ENCODE measurements at regions not wholly inside any gene's neighbourhood (a gene's known extent, or its start where the extent isn't known, plus 50 kb on each side); places are given as distances from the start of the nearest gene placed in this dataset.

DNA sequence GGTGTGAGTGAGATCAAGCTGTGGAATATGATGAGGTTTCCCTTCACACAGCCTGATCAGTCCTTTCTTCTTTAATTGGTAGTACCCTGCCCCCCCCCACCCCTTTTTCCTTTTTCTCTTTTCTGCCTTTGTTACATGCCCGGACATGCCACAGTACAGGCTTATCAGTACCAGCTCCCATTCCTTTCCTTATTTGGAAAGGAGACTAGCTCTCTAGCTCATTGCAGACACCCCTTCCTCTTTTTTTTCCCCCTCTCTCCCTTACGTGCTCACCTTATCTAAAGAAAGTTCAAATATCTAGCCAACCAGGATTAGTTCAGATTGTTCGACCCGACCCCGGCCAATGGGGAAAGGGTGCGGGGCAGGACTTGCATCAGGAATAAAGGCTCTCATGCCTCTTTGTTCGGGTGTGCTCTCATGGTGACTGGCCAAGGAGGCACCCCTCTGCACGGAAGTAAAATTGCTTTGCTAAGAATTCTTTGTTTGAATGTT, 230.4 kb downstream of the ACTR3B start:
- H3K36me3 ChIP-seq (ENCODE audit: insufficient read depth, low read length), result no peaks in the 10 kb centered on the region
- TF ChIP-seq, protein P1, sequence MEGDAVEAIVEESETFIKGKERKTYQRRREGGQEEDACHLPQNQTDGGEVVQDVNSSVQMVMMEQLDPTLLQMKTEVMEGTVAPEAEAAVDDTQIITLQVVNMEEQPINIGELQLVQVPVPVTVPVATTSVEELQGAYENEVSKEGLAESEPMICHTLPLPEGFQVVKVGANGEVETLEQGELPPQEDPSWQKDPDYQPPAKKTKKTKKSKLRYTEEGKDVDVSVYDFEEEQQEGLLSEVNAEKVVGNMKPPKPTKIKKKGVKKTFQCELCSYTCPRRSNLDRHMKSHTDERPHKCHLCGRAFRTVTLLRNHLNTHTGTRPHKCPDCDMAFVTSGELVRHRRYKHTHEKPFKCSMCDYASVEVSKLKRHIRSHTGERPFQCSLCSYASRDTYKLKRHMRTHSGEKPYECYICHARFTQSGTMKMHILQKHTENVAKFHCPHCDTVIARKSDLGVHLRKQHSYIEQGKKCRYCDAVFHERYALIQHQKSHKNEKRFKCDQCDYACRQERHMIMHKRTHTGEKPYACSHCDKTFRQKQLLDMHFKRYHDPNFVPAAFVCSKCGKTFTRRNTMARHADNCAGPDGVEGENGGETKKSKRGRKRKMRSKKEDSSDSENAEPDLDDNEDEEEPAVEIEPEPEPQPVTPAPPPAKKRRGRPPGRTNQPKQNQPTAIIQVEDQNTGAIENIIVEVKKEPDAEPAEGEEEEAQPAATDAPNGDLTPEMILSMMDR (conservative IDR thresholded peaks at IDR 0.05; ENCODE audit: low read length), result no peak
- TF ChIP-seq EZH2phosphoT487 (IDR thresholded peaks at IDR 0.05; ENCODE audit: borderline replicate concordance, low read depth, low read length), result no peak
- intact Hi-C loops (cut with micrococcal nuclease; ENCODE audit: unreplicated experiment), result no loop called here
- H4K20me1 ChIP-seq (ENCODE audit: insufficient read depth, low read length), result no peaks in the 10 kb centered on the region
- ChIA-PET POLR2A (interaction anchor here (0.6 kb wide), 1 partner anchor 206 kb away, joined by 5 read pairs; no protein-coding TSS in a partner anchor), CTCF (ENCODE audit: unreplicated experiment) (no interaction called here)
- H3K4me1 ChIP-seq (ENCODE audit: insufficient read depth, low read length, poor library complexity, severe bottlenecking), result no peaks in the 10 kb centered on the region
- H3K27ac ChIP-seq (ENCODE audit: low read depth, low read length, poor library complexity, severe bottlenecking), result no peak overlapping the region
- H3K4me3 ChIP-seq (ENCODE audit: low read depth, low read length, poor library complexity, severe bottlenecking), result no peak overlapping the region
- DNase-seq (ENCODE audit: low spot score), result no peak
- H3K9me3 ChIP-seq (ENCODE audit: low read length), result no peaks in the 10 kb centered on the region
- H3K4me2 ChIP-seq (ENCODE audit: low read length), result no peak overlapping the region
- no peaks in the 10 kb centered on the region for H3K9me2 ChIP-seq (ENCODE audit: insufficient read depth, low read length)
- BruUV-seq (replicated peaks), result no TSS peak
- H2AFZ ChIP-seq (ENCODE audit: low read length), result no peak overlapping the region
- no peaks in the 10 kb centered on the region for H3K79me2 ChIP-seq (ENCODE audit: insufficient read depth, low read depth, low read length)

DNA sequence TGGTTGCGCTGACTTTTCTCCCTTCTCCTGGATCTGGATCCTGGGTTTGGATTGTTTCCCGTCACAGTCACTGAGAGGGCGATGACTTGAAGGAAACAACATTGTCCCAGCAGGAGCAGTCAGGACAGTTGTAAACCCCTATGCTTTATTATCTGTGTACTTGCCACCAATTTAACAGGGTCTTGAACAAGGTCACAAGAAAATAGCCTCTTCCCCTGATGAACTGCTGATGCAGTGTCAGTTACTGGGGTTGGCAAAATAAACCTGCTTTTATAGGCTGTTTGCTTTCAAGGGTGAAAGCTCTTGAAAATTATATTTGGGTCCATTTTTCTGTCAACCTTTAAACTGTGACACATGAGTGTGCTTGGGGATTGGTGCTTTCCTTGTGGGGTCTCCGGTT, 238.9 kb downstream of the ACTR3B start:
- no peak overlapping the region for H3K4me3 ChIP-seq (ENCODE audit: low read depth, low read length, poor library complexity, severe bottlenecking)
- H3K9me3 ChIP-seq (ENCODE audit: low read length), result no peaks in the 10 kb centered on the region
- no peak overlapping the region for H2AFZ ChIP-seq (ENCODE audit: low read length)
- no peaks in the 10 kb centered on the region for H4K20me1 ChIP-seq (ENCODE audit: insufficient read depth, low read length)
- H3K4me1 ChIP-seq (ENCODE audit: insufficient read depth, low read length, poor library complexity, severe bottlenecking), result no peaks in the 10 kb centered on the region
- no peaks in the 10 kb centered on the region for H3K79me2 ChIP-seq (ENCODE audit: insufficient read depth, low read depth, low read length)
- no peak overlapping the region for H3K27ac ChIP-seq (ENCODE audit: low read depth, low read length, poor library complexity, severe bottlenecking)
- CTCF ChIA-PET (ENCODE audit: unreplicated experiment), result no interaction called here
- DNase-seq (ENCODE audit: low spot score), result no peak
- no peaks in the 10 kb centered on the region for H3K36me3 ChIP-seq (ENCODE audit: insufficient read depth, low read length)
- H3K9me2 ChIP-seq (ENCODE audit: insufficient read depth, low read length), result no peaks in the 10 kb centered on the region
- POLR2A ChIA-PET, result no interaction called here
- TF ChIP-seq, protein P1 (conservative IDR thresholded peaks at IDR 0.05; ENCODE audit: low read length), result no peak
- TF ChIP-seq EZH2phosphoT487 (IDR thresholded peaks at IDR 0.05; ENCODE audit: borderline replicate concordance, low read depth, low read length), result no peak
- intact Hi-C loops (cut with micrococcal nuclease; ENCODE audit: unreplicated experiment), result no loop called here
- H3K4me2 ChIP-seq (ENCODE audit: low read length), result no peak overlapping the region
- no TSS peak for BruUV-seq (replicated peaks)

DNA sequence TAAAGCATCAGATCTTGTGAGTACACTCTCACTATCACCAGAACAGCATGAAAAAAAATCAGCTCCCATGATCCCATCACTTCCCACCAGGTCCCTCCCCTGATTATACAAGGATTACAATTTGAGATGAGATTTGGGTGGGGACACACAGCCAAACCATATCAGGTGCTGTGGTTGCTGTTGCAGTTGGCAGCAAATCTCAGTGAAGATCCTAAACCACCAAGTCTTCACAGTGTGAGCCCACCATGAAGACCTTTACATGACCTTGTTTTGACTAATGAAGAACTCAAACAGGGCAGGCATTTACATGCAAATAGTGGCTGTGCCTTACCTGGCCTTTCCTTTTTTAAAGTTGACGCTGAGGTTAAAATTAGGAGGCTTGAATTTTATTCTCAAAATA, 242.6 kb downstream of the ACTR3B start:
- no TSS peak for BruUV-seq (replicated peaks)
- CTCF ChIA-PET (ENCODE audit: unreplicated experiment), result no interaction called here
- Histone ChIP-seq H2AFZ (ENCODE audit: low read length) (no peak overlapping the region), H3K79me2 (ENCODE audit: insufficient read depth, low read depth, low read length) (no peaks in the 10 kb centered on the region), H3K9me3 (ENCODE audit: low read length) (no peaks in the 10 kb centered on the region), H3K4me1 (ENCODE audit: insufficient read depth, low read length, poor library complexity, severe bottlenecking) (no peaks in the 10 kb centered on the region), H3K27ac (ENCODE audit: low read depth, low read length, poor library complexity, severe bottlenecking) (no peak overlapping the region), H3K4me2 (ENCODE audit: low read length) (no peak overlapping the region), H3K4me3 (ENCODE audit: low read depth, low read length, poor library complexity, severe bottlenecking) (no peak overlapping the region), H3K9me2 (ENCODE audit: insufficient read depth, low read length) (no peaks in the 10 kb centered on the region), H4K20me1 (ENCODE audit: insufficient read depth, low read length) (no peaks in the 10 kb centered on the region), H3K36me3 (ENCODE audit: insufficient read depth, low read length) (no peaks in the 10 kb centered on the region)
- intact Hi-C loops (cut with micrococcal nuclease; ENCODE audit: unreplicated experiment), result no loop called here
- TF ChIP-seq, protein P1 (conservative IDR thresholded peaks at IDR 0.05; ENCODE audit: low read length), result no peak
- TF ChIP-seq EZH2phosphoT487 (IDR thresholded peaks at IDR 0.05; ENCODE audit: borderline replicate concordance, low read depth, low read length), result no peak
- POLR2A ChIA-PET, result no interaction called here
- no peak for DNase-seq (ENCODE audit: low spot score)
